ENCODE measurements at regions not wholly inside any gene's neighbourhood (a gene's known extent, or its start where the extent isn't known, plus 50 kb on each side); places are given as distances from the start of the nearest gene placed in this dataset.

- Histone ChIP-seq H3K9me3 (no peaks in the 10 kb centered on the region), H3K27ac (peak overlapping the region in 1 of 2 donors; percentile 54), H3K36me3 (ENCODE audit: low read depth, missing control alignments) (no peaks in the 10 kb centered on the region), H3K27me3 (no peaks in the 10 kb centered on the region), H3K4me3 (no peak overlapping the region), H3K4me1 (peaks cover 15% of the 10 kb centered on the region)
- intact Hi-C loops (cut with DNase I; ENCODE audit: low total_unique reads): no loop called here
- peak; percentile 61 for DNase-seq
- 53 to 61% methylated on average over 9 of the region's 9 CpGs for WGBS, 2 donors
- TF ChIP-seq POLR2A (IDR thresholded peaks at IDR 0.05): no peak
- peak in 1 of 3 experiments; percentile 34 for TF ChIP-seq CTCF (IDR thresholded peaks at IDR 0.05)
Observed at GRCh38 chr9:86795823-86796553, 151.3 kb downstream of the GAS1 start.

- no peaks in the 10 kb centered on the region for H3K36me3 ChIP-seq (ENCODE audit: low read depth, missing control alignments)
- WGBS, 2 donors: 33 to 50% methylated on average over 7 of the region's 7 CpGs
- intact Hi-C loops (cut with DNase I; ENCODE audit: low total_unique reads): no loop called here
- H3K4me3 ChIP-seq: no peak overlapping the region
- TF ChIP-seq POLR2A (IDR thresholded peaks at IDR 0.05) (no peak), CTCF (IDR thresholded peaks at IDR 0.05) (no peak)
- no peaks in the 10 kb centered on the region for H3K27me3 ChIP-seq
- H3K4me1 ChIP-seq: peaks cover 15% of the 10 kb centered on the region
- DNase-seq: no peak
- peak overlapping the region in 1 of 2 donors; percentile 54 for H3K27ac ChIP-seq
- no peaks in the 10 kb centered on the region for H3K9me3 ChIP-seq
Observed at GRCh38 chr9:86795047-86795442, 152.3 kb downstream of the GAS1 start.

- WGBS, 2 donors: 49% methylated on average over 3 of the region's 3 CpGs
- Histone ChIP-seq H3K4me3 (no peak overlapping the region), H3K27ac (peak overlapping the region in 1 of 2 donors; percentile 54), H3K4me1 (peaks cover 15% of the 10 kb centered on the region), H3K9me3 (no peaks in the 10 kb centered on the region), H3K27me3 (no peaks in the 10 kb centered on the region), H3K36me3 (ENCODE audit: low read depth, missing control alignments) (no peaks in the 10 kb centered on the region)
- intact Hi-C loops (cut with DNase I; ENCODE audit: low total_unique reads): no loop called here
- no peak for TF ChIP-seq POLR2A (IDR thresholded peaks at IDR 0.05)
- TF ChIP-seq CTCF (IDR thresholded peaks at IDR 0.05): no peak
- peak; percentile 36 for DNase-seq
Observed at GRCh38 chr9:86794391-86795046, 152.8 kb downstream of the GAS1 start.

GRCh38 chr9:86792136-86792535 is 155.2 kb downstream of the GAS1 start:
- no peaks in the 10 kb centered on the region for H3K9me3 ChIP-seq
- no peak overlapping the region for H3K27ac ChIP-seq
- H3K27me3 ChIP-seq: no peaks in the 10 kb centered on the region
- H3K36me3 ChIP-seq (ENCODE audit: low read depth, missing control alignments): no peaks in the 10 kb centered on the region
- no peak for DNase-seq
- no peak overlapping the region for H3K4me3 ChIP-seq
- H3K4me1 ChIP-seq: peaks cover 15% of the 10 kb centered on the region
- 88 to 94% methylated on average over 3 of the region's 3 CpGs for WGBS, 2 donors
- intact Hi-C loops (cut with DNase I; ENCODE audit: low total_unique reads): no loop called here
- no peak for TF ChIP-seq CTCF (IDR thresholded peaks at IDR 0.05)
- no peak for TF ChIP-seq POLR2A (IDR thresholded peaks at IDR 0.05)
